ENCODE measurements at regions not wholly inside any gene's neighbourhood (a gene's known extent, or its start where the extent isn't known, plus 50 kb on each side); places are given as distances from the start of the nearest gene placed in this dataset.

DNA sequence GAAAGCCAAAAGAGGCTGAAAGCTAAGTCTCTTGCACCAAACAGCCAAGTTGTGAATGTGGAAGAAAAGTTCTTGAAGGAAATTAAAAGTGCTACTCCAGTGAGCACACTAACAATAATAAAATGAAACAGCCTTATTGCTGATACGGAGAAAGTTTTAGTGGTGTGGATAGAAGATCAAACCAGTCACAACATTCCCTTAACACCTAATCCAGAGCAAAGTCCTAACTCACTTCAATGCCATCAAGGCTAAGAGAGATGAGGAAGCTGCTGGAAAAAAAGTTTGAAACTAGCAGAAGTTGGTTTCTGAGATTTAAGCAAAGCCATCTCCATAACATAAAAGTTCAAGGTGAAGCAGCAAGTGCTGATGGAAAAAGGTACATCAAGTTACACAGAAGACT, 288.8 kb upstream of the RARB start:
- TF ChIP-seq, protein P1, sequence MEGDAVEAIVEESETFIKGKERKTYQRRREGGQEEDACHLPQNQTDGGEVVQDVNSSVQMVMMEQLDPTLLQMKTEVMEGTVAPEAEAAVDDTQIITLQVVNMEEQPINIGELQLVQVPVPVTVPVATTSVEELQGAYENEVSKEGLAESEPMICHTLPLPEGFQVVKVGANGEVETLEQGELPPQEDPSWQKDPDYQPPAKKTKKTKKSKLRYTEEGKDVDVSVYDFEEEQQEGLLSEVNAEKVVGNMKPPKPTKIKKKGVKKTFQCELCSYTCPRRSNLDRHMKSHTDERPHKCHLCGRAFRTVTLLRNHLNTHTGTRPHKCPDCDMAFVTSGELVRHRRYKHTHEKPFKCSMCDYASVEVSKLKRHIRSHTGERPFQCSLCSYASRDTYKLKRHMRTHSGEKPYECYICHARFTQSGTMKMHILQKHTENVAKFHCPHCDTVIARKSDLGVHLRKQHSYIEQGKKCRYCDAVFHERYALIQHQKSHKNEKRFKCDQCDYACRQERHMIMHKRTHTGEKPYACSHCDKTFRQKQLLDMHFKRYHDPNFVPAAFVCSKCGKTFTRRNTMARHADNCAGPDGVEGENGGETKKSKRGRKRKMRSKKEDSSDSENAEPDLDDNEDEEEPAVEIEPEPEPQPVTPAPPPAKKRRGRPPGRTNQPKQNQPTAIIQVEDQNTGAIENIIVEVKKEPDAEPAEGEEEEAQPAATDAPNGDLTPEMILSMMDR (IDR thresholded peaks at IDR 0.05 in 2 of 3, conservative IDR thresholded peaks at IDR 0.05 in 1 of 3; ENCODE audit: control insufficient read depth in 2 of 3, extremely low read depth in 1 of 3, insufficient read depth in 1 of 3, low read depth in 3 of 3, low read length in 3 of 3), result no peak
- TF ChIP-seq CREB1 (IDR thresholded peaks at IDR 0.05; ENCODE audit: low read depth) (no peak), ETV6 (conservative IDR thresholded peaks at IDR 0.05 in 1 of 2, IDR thresholded peaks at IDR 0.05 in 1 of 2; ENCODE audit: borderline replicate concordance in 1 of 2, low read depth in 1 of 2) (no peak), FOXK2 (IDR thresholded peaks at IDR 0.05) (no peak), POU2F2 (IDR thresholded peaks at IDR 0.05; ENCODE audit: borderline replicate concordance, low read depth, low read length) (no peak), FOXM1 (IDR thresholded peaks at IDR 0.05; ENCODE audit: low read depth, low read length) (no peak), HCFC1 (IDR thresholded peaks at IDR 0.05; ENCODE audit: low read length) (no peak), HDGF (IDR thresholded peaks at IDR 0.05) (no peak), JUND (IDR thresholded peaks at IDR 0.05; ENCODE audit: low read depth, low read length) (no peak)
- TF ChIP-seq, protein P2, sequence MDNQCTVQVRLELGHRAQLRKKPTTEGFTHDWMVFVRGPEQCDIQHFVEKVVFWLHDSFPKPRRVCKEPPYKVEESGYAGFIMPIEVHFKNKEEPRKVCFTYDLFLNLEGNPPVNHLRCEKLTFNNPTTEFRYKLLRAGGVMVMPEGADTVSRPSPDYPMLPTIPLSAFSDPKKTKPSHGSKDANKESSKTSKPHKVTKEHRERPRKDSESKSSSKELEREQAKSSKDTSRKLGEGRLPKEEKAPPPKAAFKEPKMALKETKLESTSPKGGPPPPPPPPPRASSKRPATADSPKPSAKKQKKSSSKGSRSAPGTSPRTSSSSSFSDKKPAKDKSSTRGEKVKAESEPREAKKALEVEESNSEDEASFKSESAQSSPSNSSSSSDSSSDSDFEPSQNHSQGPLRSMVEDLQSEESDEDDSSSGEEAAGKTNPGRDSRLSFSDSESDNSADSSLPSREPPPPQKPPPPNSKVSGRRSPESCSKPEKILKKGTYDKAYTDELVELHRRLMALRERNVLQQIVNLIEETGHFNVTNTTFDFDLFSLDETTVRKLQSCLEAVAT (IDR thresholded peaks at IDR 0.05), result no peak
- TF ChIP-seq, protein P3, sequence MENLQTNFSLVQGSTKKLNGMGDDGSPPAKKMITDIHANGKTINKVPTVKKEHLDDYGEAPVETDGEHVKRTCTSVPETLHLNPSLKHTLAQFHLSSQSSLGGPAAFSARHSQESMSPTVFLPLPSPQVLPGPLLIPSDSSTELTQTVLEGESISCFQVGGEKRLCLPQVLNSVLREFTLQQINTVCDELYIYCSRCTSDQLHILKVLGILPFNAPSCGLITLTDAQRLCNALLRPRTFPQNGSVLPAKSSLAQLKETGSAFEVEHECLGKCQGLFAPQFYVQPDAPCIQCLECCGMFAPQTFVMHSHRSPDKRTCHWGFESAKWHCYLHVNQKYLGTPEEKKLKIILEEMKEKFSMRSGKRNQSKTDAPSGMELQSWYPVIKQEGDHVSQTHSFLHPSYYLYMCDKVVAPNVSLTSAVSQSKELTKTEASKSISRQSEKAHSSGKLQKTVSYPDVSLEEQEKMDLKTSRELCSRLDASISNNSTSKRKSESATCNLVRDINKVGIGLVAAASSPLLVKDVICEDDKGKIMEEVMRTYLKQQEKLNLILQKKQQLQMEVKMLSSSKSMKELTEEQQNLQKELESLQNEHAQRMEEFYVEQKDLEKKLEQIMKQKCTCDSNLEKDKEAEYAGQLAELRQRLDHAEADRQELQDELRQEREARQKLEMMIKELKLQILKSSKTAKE (IDR thresholded peaks at IDR 0.05; ENCODE audit: low read depth, poor library complexity, severe bottlenecking), result no peak

Data from GM12878 (cell line).